Epithelial cell of proximal tubule (primary cell): ENCODE measurements at regions not wholly inside any gene's neighbourhood (a gene's known extent, or its start where the extent isn't known, plus 50 kb on each side); places are given as distances from the start of the nearest gene placed in this dataset.
A peak's percentile ranks its signal among the peaks of the same experiment; 100 is the strongest.

Source experiments
- DNase-seq: peaks from one replicate; pipeline ENCODE4 v3.0.0-alpha.2; 2011; ENCODE audit warnings: low read depth
- H3K4me3 ChIP-seq: 2 replicates; pipeline ENCODE4 v1.5.1; 2011; ENCODE audit warnings: low read depth, mild to moderate bottlenecking, low read length
- TF ChIP-seq, protein P1 (sequence below): conservative IDR thresholded peaks from 2 replicates; pipeline ENCODE4 v1.5.1; 2012; ENCODE audit warnings: low read depth, mild to moderate bottlenecking, low read length

DNA sequence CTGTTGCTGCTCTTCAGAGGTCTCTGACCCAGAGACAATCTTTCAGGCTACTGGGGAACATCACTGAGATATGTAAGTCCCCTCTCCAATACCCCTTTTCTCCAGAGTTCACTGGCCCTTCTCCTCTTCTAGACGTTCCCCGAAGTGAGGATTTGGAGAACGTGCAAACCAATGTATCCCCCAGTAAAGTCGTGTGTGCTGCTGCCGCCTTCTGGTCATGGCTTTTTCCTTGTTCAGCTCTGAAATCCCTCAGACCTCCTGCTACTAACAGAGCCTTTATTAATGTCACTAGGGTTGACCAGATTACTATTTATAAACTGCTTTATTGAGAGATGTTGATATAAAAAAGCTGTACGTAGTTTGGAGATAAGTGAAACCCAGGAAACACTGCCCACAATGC is 1028.6 kb downstream of the CDH9 start:
- TF ChIP-seq, protein P1, sequence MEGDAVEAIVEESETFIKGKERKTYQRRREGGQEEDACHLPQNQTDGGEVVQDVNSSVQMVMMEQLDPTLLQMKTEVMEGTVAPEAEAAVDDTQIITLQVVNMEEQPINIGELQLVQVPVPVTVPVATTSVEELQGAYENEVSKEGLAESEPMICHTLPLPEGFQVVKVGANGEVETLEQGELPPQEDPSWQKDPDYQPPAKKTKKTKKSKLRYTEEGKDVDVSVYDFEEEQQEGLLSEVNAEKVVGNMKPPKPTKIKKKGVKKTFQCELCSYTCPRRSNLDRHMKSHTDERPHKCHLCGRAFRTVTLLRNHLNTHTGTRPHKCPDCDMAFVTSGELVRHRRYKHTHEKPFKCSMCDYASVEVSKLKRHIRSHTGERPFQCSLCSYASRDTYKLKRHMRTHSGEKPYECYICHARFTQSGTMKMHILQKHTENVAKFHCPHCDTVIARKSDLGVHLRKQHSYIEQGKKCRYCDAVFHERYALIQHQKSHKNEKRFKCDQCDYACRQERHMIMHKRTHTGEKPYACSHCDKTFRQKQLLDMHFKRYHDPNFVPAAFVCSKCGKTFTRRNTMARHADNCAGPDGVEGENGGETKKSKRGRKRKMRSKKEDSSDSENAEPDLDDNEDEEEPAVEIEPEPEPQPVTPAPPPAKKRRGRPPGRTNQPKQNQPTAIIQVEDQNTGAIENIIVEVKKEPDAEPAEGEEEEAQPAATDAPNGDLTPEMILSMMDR = peak; percentile 36
- H3K4me3 ChIP-seq = no peak overlapping the region
- no peak for DNase-seq

DNA sequence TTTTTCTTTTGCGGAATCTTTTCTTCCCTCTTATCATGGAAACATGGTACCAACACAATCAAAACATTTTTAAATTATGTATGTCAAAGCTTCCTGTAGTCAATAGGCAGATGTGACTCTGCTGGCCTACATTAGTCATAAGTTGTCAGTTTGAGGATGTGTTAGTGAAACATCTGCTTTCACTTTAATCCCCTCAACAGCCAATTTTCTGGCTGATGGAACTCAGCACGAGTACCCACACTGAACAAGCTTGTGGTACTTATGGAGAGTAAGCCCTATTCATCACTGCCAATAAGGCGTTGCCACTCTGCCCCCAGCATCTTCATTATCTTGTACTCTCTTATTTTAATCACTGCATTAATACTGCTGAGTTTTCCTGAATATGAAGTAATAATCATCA is 1034.4 kb downstream of the CDH9 start:
- TF ChIP-seq, protein P1 = no peak
- no peak overlapping the region for H3K4me3 ChIP-seq
- DNase-seq = no peak

DNA sequence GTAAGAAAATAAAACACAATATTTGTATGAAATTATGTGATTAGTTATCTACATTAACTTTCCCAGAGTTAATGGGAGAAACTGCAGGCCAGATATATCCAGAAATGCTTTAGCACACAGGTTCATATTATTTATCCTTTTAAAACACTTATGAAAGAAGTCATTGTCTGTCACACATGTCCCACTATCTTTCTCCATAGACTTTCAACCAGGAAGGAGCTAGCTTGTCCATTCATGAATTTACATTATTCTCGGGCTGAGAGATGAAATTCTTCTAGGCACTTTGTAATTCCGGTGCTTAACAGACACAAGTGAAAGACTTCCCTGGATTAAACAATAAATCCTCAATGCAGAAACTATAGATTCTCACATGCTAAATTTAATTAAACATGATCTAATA is 1043.2 kb downstream of the CDH9 start:
- no peak overlapping the region for H3K4me3 ChIP-seq
- TF ChIP-seq, protein P1 = no peak
- no peak for DNase-seq

DNA sequence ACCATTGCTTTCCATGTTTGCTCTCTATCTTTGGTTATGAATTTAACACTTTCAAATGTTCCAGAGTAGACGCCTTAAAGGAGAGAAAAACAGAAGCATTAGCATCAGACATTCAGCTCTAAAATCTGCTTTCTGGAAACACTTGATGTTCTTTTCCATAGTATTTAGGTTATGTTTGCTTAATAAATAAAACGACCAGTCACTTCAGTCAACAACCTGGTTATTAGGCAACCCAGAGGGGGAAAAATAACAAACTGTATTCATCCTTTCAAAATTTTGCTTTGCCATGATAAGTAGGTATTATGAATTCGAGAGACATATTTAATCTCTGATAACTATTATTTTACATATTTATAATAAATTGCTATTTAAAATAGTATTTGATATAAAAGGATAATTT is 1044.7 kb downstream of the CDH9 start:
- TF ChIP-seq, protein P1 = no peak

DNA sequence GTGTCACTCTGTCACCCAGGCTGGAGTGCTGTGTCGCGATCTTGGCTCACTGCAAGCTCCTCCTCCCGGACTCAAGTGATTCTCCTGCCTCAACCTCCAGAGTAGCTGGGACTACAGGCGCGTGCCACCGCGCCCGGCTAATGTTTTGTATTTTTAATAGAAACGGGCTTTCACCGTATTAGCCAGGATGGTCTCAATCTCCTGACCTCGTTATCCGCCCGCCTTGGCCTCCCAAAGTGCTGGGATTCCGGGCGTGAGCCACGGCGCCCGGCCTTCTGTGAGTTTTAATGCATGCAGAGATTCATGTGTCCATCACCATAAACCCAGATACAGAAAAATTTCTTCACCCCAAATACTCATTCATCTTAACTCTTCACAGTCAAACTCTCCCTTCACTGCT is 1046.7 kb downstream of the CDH9 start:
- no peak overlapping the region for H3K4me3 ChIP-seq
- no peak for DNase-seq
- TF ChIP-seq, protein P1 = no peak

More for the DNA sequence above, 1044.7 kb downstream of the CDH9 start:
- no peak overlapping the region for H3K4me3 ChIP-seq
- DNase-seq = no peak

DNA sequence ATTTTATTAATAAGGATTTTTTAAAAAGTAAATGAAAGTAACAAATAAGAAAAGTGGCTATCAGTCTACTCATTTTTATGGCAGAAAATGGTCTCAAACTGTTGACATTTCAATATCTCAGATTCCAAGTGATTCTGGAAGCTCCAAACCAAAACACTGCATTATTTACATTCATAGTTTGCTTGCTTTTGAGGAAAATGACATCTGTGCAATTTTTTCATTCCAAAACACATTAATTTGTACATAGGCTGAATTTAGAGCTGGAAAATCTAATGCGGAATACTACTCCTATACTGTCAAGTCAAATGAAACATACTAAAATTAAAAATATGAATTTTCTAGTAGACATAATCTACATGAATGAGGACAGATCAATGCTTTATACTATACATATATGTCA is 1047.6 kb downstream of the CDH9 start:
- TF ChIP-seq, protein P1 = no peak
- no peak overlapping the region for H3K4me3 ChIP-seq
- DNase-seq = no peak

DNA sequence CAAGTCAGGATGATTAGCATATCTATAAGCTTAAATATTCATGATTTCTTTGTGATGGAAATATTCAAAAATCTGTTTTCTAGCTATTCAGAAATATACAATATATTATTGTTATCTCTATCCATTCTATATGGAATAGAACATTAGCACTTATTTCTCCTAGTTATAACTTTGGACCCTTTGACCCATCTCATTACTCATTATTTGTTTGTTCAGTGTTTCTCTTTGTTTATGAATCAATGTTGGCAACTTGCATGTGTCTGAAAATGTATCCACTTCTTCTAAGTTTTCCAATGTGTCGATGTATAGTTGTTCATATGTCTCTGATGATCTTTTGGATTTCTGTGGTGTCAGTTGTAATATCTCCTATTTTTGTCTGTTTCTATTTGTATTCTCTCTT is 1059.3 kb downstream of the CDH9 start:
- H3K4me3 ChIP-seq = no peak overlapping the region
- TF ChIP-seq, protein P1 = no peak
- no peak for DNase-seq
